Esophagus muscularis mucosa (tissue), 4 donors: ENCODE measurements at regions not wholly inside any gene's neighbourhood (a gene's known extent, or its start where the extent isn't known, plus 50 kb on each side); places are given as distances from the start of the nearest gene placed in this dataset.
"Not testable (repeated sequence)": the region's sequence is repeated elsewhere in the genome, so short reads cannot be mapped to it uniquely, and the experiment has no call there.

Source experiments
- DNase-seq: peaks from one replicate; pipeline ENCODE4 v3.0.0-alpha.2; 2017; ENCODE audit errors: extremely low spot score
- H3K27ac ChIP-seq, 4 donors: fragments of 200-600 bp; sonication (generic); replicated peaks in 1 of 4; 1 replicate in 3 of 4; 2 replicates in 1 of 4; pipeline ENCODE4 v1.5.1; 2016 to 2019; ENCODE audit warnings: mild to moderate bottlenecking in 1 of 4
- H3K27me3 ChIP-seq, 4 donors: fragments of 200-600 bp; sonication (generic); one replicate each; pipeline versions ENCODE4 v1.5.1 to v1.6.0; 2016 to 2019
- H3K36me3 ChIP-seq, 4 donors: fragments of 200-600 bp; sonication (generic); one replicate each; pipeline ENCODE4 v1.5.1; 2016 to 2019
- H3K4me1 ChIP-seq, 4 donors: fragments of 200-600 bp; sonication (generic); one replicate each; pipeline ENCODE4 v1.5.1; 2016 to 2019
- H3K4me3 ChIP-seq, 4 donors: fragments of 200-600 bp; sonication (generic); 1 replicate in 2 of 4; 2 replicates in 2 of 4; pipeline ENCODE4 v1.5.1; 2016 to 2019; ENCODE audit warnings: mild to moderate bottlenecking in 4 of 4, moderate library complexity in 1 of 4
- H3K9me3 ChIP-seq, 4 donors: fragments of 200-600 bp; sonication (generic); 1 replicate in 3 of 4; 2 replicates in 1 of 4; pipeline ENCODE4 v1.5.1; 2016 to 2019
- POLR2A ChIP-seq: fragments of 450-650 bp; IDR thresholded peaks from one replicate; pipeline ENCODE4 v1.6.1; 2017; ENCODE audit warnings: antibody characterized with exemption, moderate library complexity, mild to moderate bottlenecking, low read depth
- POLR2AphosphoS5 ChIP-seq, 2 donors: sonication (generic); formaldehyde crosslinking; IDR thresholded peaks; one replicate each; pipeline ENCODE4 v1.6.1; 2017; ENCODE audit warnings: antibody characterized with exemption in 2 of 2
- WGBS: methylation state at CpG from one replicate; pipeline ENCODE4 v1.1.5; 2018; 5-methylcytosine and 5-hydroxymethylcytosine counted together
- intact Hi-C: fragments of 100-400 bp; cut with DNase I; formaldehyde crosslinking; loops from one replicate; pipeline ENCODE4 v1.15.1; 2023

DNA sequence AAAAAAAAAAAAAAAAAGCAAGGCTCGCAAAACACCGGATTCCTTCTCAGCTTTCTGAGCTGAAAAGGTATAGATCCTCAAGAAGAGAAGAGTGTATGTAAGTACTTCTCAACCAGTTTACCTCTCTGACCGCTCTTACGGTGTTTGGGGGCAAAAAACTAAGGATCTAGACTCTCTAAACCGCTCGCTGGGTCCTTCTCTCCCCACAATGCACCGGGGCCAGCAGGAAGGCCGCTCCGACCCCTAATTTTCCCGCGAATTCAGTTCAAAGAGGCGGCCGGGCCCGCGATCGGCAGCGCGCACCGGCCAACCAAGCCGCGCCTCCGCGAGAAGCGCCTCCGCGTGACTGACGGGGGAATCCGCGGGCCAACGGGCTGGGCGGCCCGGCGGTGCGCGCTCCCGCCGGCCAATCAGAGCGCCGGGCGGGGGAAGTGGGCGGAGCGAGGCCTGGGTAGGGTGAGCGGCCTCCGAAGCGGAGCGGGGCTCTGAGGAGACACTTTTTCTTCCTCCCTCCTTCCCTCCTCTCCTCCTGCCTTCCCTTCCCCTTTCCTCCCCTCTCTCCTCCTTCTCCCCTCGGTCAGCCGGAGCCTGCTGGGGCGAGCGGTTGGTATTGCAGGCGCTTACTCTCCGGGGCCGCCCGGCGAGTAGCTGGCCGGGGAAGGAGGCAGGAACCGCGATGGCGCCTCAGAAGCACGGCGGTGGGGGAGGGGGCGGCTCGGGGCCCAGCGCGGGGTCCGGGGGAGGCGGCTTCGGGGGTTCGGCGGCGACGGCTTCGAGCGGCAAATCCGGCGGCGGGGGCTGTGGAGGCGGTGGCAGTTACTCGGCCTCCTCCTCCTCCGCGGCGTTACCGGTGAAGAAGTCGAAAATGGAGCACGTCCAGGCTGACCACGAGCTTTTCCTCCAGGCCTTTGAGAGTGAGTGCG lies 93.0 kb downstream of the CRLF3 start:
- Histone ChIP-seq H3K4me3 (peak overlapping the region; percentile 68 to 97 (median 84)), H3K4me1 (peaks cover 17 to 23% (median 22%) of the 10 kb centered on the region in 4 donors), H3K27ac (peak overlapping the region; percentile 86 to 93 (median 92))
- peak; percentile 66 for TF ChIP-seq POLR2A
- peak; percentile 50 to 92 for TF ChIP-seq POLR2AphosphoS5 (IDR thresholded peaks at IDR 0.05)
- DNase-seq, H3K9me3 ChIP-seq, intact Hi-C loops, H3K36me3 ChIP-seq, H3K27me3 ChIP-seq: not testable (repeated sequence)
- 0% methylated on average over 10 of the region's 87 CpGs for WGBS

DNA sequence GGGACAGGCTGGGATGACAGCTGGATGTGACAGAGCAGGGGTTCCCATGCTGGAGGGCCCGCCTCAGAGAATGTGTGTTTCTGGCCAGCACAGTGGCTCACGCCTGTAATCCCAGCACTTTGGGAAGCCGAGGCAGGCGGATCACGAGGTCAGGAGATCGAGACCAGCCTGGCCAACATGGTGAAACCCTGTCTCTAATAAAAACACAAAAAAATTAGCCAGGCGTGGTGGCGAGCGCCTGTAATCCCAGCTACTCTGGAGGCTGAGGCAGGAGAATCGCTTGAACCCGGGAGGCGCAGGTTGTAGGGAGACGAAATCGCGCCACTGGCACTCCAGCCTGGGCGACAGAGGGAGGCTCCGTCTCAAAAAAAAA lies 93.7 kb downstream of the CRLF3 start:
- H3K9me3 ChIP-seq, H3K27me3 ChIP-seq, H3K36me3 ChIP-seq, intact Hi-C loops, DNase-seq: not testable (repeated sequence)
- Histone ChIP-seq H3K4me3 (peak overlapping the region; percentile 68 to 97 (median 84)), H3K27ac (peak overlapping the region; percentile 71 to 93 (median 92)), H3K4me1 (peaks cover 17 to 23% (median 22%) of the 10 kb centered on the region in 4 donors)
- WGBS = 37% methylated on average over 17 of the region's 17 CpGs

DNA sequence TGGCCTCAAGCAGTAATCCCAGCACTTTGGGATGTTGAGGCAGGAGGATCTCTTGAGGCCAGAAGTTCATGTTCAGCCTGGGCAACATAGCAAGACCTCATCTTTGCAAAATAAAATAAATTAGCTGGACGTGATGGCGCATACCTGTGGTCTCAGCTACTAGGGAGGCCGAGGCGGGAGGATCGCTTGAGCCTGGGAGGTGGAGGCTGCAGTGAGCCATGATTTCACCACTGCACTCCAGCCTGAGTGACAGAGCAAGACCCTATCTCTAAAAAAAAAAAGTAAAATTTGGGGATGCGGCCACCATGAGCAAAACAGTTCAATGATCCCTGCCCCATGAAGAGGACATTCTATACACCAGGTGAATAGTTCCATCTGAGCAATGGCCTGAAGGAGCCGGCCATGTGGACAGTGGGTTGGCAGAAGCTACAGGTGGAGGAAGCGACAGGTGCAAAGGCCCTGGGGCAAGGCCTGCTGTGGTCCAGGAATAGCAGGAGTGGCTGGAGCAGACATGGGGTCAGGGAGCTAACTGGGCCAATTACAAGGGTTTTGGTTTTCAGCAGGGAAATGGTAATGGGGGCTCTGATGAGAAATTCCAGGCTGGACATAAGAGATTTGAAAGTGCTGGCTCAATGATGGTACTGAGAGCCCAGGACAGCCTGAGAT lies 94.2 kb downstream of the CRLF3 start:
- Histone ChIP-seq H3K4me3 (peak overlapping the region in 1 of 4 donors; percentile 83), H3K4me1 (peaks cover 17 to 23% (median 22%) of the 10 kb centered on the region in 4 donors), H3K27ac (peak overlapping the region; percentile 71 to 93 (median 92))
- H3K27me3 ChIP-seq, intact Hi-C loops, DNase-seq, H3K9me3 ChIP-seq, H3K36me3 ChIP-seq: not testable (repeated sequence)
- 94% methylated on average over 8 of the region's 8 CpGs for WGBS

DNA sequence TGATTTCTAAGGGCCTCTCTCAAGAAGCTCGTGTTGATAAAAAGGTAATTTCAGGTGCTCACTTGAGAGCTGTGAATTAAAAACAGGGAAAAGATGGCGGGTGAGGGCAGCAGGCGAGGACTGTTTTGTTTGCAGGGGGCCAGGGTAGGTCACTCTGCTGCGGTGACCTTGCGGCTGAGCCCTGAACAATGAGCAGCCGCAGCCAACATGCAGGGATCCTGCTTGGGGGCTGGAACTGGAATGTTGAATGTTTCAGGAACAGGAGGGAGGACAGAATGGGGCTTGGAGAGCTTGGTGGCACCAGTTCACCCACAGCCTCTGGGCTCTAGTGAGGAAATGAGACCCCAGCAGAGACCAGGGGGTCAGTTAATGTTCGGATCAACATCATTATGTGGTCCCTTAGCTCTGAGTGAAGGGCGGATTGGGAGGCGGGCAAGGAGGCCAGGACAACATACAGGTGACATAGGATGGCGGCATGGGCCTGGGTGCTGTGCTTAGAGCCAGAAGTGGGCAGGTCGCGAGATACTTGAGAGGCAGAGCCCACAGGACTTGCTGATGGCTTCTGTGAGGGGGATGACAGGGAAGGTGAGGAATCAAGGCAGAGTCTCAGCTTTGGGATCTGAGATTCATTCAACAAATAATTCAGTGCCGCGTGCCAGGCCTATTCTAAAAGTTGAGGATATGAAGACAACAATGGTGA lies 94.9 kb downstream of the CRLF3 start:
- intact Hi-C loops, H3K27me3 ChIP-seq, H3K4me3 ChIP-seq, H3K9me3 ChIP-seq, DNase-seq, H3K27ac ChIP-seq, H3K36me3 ChIP-seq: not testable (repeated sequence)
- 93% methylated on average over 14 of the region's 14 CpGs for WGBS
- peaks cover 17 to 23% (median 21%) of the 10 kb centered on the region in 4 donors for H3K4me1 ChIP-seq

DNA sequence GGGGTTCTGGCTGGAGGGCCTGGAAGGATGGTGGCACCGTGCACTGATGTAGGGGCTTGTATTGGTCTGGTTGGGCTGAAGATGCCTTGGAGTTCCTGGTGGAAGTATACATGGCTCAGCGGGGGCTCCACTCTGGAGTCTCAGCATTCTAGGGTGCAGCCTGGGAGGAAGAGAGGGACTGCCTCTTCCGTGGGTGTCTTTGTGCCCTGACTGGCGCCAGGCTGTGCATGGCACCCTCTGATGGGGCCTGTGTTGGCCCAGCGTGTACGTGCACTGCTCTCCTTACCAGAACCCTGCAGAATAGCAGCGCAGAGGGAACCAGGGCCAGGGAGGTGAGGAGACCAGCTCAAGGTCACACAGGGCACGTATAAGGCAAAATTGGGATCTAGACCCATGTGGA lies 97.0 kb downstream of the CRLF3 start:
- DNase-seq, H3K4me3 ChIP-seq, H3K36me3 ChIP-seq, intact Hi-C loops, H3K4me1 ChIP-seq, H3K27ac ChIP-seq, H3K27me3 ChIP-seq, H3K9me3 ChIP-seq: not testable (repeated sequence)
- WGBS = 82% methylated on average over 8 of the region's 8 CpGs

DNA sequence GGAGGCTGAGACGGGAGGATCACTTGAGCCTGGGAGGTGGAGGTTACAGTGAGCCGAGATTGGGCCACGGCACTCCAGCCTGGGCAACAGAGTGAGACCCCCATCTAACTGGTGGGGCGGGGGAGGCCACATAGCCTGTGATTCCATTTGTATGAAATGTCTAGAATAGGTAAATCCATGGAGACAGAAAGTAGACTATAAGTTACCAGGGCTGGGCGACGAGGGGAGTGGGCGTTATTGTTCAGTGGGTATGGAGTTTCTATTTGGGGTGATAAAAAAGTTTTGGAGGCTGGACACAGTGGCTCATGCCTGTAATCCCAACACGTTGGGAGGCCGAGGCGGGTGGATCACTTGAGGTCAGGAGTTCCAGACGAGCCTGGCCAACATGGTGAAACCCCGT lies 97.8 kb downstream of the CRLF3 start:
- H3K9me3 ChIP-seq, H3K27ac ChIP-seq, H3K4me3 ChIP-seq, H3K36me3 ChIP-seq, H3K4me1 ChIP-seq, intact Hi-C loops, DNase-seq, H3K27me3 ChIP-seq: not testable (repeated sequence)
- 92% methylated on average over 12 of the region's 12 CpGs for WGBS

DNA sequence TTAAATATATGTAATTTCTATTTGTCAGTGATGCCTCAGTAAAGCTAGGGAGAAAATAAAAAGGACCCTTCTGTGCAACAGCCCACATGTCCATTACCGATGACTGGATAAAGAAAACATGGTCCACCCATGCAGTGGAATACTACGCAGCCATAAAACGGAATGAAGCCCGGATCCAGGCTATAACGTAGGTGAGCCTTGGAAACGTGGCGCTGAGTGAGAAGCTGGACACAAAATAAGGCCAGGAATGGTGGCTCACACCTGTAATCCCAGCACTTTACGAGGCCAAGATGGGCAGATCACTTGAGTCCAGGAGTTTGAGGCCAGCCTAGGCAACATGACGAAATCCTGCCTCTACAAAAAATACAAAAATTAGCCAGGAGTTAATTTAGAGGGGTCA lies 98.2 kb downstream of the CRLF3 start:
- not testable (repeated sequence) for DNase-seq

DNA sequence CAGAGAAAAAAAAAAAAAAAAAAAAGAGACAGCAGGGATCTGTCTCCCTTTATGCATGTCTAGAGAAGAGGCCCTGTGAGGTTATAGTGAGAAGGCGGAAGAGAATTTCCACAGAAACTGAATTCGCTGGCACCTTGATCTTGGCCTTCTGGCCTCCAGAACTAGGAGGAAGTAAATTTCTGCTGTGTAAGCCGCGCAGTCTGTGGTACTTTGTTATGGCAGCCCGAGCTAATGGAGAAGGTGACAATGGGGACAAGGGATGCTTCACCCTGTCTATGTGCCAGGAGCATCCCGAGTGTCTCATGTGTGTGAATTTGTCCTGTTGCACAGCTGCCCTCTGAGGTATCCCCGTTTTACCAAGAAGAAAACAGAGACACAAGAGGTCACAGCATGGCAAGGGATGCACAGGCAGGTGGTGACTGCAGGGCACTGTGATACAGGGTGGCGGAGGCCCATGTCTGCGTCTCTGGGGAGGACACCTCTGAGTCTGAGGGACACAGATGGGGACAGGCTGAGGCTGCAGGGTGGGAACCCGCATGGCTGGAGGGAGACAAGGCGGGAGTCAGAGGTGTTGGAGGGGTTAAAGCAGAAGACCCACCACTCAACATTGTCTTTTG lies 100.3 kb downstream of the CRLF3 start:
- H3K27me3 ChIP-seq, H3K4me3 ChIP-seq, H3K27ac ChIP-seq, DNase-seq, intact Hi-C loops, H3K36me3 ChIP-seq, H3K9me3 ChIP-seq, H3K4me1 ChIP-seq: not testable (repeated sequence)
- 84% methylated on average over 8 of the region's 11 CpGs for WGBS

More for the DNA sequence above, 98.2 kb downstream of the CRLF3 start:
- H3K27me3 ChIP-seq, H3K9me3 ChIP-seq, H3K4me1 ChIP-seq, intact Hi-C loops, H3K4me3 ChIP-seq, H3K27ac ChIP-seq, H3K36me3 ChIP-seq: not testable (repeated sequence)
- 97% methylated on average over 9 of the region's 9 CpGs for WGBS

DNA sequence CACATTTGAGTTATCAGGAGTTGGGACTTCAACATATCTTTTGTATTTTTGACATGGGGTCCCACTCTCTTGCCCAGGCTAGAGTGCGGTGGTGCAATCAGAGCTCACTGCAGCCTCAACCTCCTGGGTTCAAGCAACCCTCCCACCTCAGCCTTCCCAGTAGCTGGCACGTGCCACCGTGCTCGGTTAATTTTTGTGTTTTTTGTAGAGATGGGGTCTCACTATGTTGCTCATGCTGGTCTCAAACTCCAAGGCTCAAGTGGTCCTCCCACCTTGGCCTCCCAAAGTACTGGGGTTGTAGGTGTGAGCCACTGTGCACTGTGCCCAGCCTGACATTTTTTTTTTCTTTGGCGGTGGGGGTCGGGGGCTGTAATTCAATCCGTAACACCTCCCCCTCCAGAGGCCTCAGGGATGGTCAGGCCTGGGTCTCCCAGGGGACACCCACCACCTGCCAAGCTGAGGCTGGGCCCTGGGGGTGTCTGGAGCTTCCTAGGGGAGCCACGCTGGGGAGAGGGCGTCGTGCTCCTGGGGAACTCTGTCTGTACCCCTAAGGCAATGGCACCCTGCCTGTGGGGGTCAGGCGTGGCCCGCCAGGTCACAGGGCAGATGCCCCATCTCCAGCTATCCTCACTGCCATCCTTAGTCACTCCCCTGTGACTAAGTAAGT lies 102.2 kb downstream of the CRLF3 start:
- DNase-seq, H3K4me1 ChIP-seq, H3K27ac ChIP-seq, H3K27me3 ChIP-seq, H3K36me3 ChIP-seq, intact Hi-C loops, H3K4me3 ChIP-seq, H3K9me3 ChIP-seq: not testable (repeated sequence)
- WGBS = 94% methylated on average over 12 of the region's 12 CpGs

DNA sequence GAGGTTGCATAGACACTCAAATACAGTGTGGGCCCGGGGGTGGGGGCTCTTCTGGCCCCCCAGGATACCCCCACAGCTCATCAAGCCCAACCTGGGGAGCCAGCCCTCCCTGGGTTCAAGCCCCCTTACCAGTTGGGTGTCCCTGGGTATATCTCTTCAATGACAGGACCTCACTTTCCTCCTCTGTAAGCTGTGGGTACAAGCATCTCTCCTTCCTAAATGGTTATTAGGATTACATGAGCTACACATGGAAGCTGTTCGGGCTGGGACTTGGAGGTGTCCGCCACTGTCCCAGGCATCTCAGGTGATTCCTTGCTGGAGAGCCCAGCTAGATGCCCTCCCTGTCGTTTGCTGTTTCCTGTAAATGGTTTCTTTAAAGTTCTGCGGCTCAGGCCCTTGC lies 103.5 kb downstream of the CRLF3 start:
- DNase-seq, H3K4me3 ChIP-seq, H3K9me3 ChIP-seq, H3K36me3 ChIP-seq, H3K27me3 ChIP-seq, H3K27ac ChIP-seq, H3K4me1 ChIP-seq, intact Hi-C loops: not testable (repeated sequence)
- WGBS = 94% methylated on average over 5 of the region's 5 CpGs
